IPS DF 4.7 (cell line): ENCODE measurements at regions not wholly inside any gene's neighbourhood (a gene's known extent, or its start where the extent isn't known, plus 50 kb on each side); places are given as distances from the start of the nearest gene placed in this dataset.
A peak's percentile ranks its signal among the peaks of the same experiment; 100 is the strongest.
"Not testable (repeated sequence)": the region's sequence is repeated elsewhere in the genome, so short reads cannot be mapped to it uniquely, and the experiment has no call there.

Experiments used
- DNase-seq: peaks from one replicate; pipeline ENCODE4 v3.0.0-alpha.2; 2013; ENCODE audit warnings: low spot score; ENCODE audit errors: extremely low read depth

- no peak for DNase-seq
Measured at GRCh38 chr3:145671121-145671520, 489.9 kb downstream of the PLOD2 start.

GRCh38 chr3:145673838-145674237 is 487.1 kb downstream of the PLOD2 start:
- DNase-seq, result no peak

- DNase-seq, result no peak
Measured at GRCh38 chr3:145678401-145678800, 482.6 kb downstream of the PLOD2 start.

GRCh38 chr3:145681181-145681580 is 479.8 kb downstream of the PLOD2 start:
- no peak for DNase-seq

GRCh38 chr3:145687978-145688377 is 473.0 kb downstream of the PLOD2 start:
- not testable (repeated sequence) for DNase-seq

GRCh38 chr3:145692751-145693150 is 468.2 kb downstream of the PLOD2 start:
- DNase-seq, result no peak

- no peak for DNase-seq
Measured at GRCh38 chr3:145696011-145696410, 465.0 kb downstream of the PLOD2 start.

- DNase-seq, result no peak
Measured at GRCh38 chr3:145698250-145698649, 462.7 kb downstream of the PLOD2 start.

- no peak for DNase-seq
Measured at GRCh38 chr3:145698749-145699148, 462.2 kb downstream of the PLOD2 start.

- no peak for DNase-seq
Measured at GRCh38 chr3:145704020-145704419, 457.0 kb downstream of the PLOD2 start.

- not testable (repeated sequence) for DNase-seq
Measured at GRCh38 chr3:145709779-145710178, 451.2 kb downstream of the PLOD2 start.

GRCh38 chr3:145716519-145716918 is 444.5 kb downstream of the PLOD2 start:
- DNase-seq, result no peak

- peak; percentile 36 for DNase-seq
Measured at GRCh38 chr3:145719114-145719513, 441.9 kb downstream of the PLOD2 start.

- DNase-seq, result no peak
Measured at GRCh38 chr3:145721273-145721805, 439.6 kb downstream of the PLOD2 start.

- no peak for DNase-seq
Measured at GRCh38 chr3:145721815-145722214, 439.2 kb downstream of the PLOD2 start.

- no peak for DNase-seq
Measured at GRCh38 chr3:145727476-145727875, 433.5 kb downstream of the PLOD2 start.

GRCh38 chr3:145735631-145736030 is 425.4 kb downstream of the PLOD2 start:
- no peak for DNase-seq

GRCh38 chr3:145737952-145738351 is 423.0 kb downstream of the PLOD2 start:
- no peak for DNase-seq

GRCh38 chr3:145739926-145740325 is 421.1 kb downstream of the PLOD2 start:
- no peak for DNase-seq

GRCh38 chr3:145750657-145751056 is 410.3 kb downstream of the PLOD2 start:
- no peak for DNase-seq

GRCh38 chr3:145752576-145752975 is 408.4 kb downstream of the PLOD2 start:
- no peak for DNase-seq

- no peak for DNase-seq
Measured at GRCh38 chr3:145754605-145755289, 406.2 kb downstream of the PLOD2 start.

- no peak for DNase-seq
Measured at GRCh38 chr3:145760036-145760435, 400.9 kb downstream of the PLOD2 start.
